Right cardiac atrium (tissue), 5 donors: ENCODE measurements at regions not wholly inside any gene's neighbourhood (a gene's known extent, or its start where the extent isn't known, plus 50 kb on each side); places are given as distances from the start of the nearest gene placed in this dataset.

Source experiments
- ATAC-seq, 2 donors: fragments of 200-7000 bp; cut with Tn5 transposase; one replicate each; pipeline versions ENCODE4 v1.8.0 to v1.9.1; 2020; ENCODE audit warnings: moderate library complexity in 2 of 2, mild to moderate bottlenecking in 1 of 2
- DNase-seq, 3 donors: peaks; one replicate each; pipeline ENCODE4 v3.0.0-alpha.2; 2020
- H3K27ac ChIP-seq: one replicate; pipeline ENCODE4 v1.5.1; 2013; ENCODE audit warnings: mild to moderate bottlenecking, low read length, control low read depth, moderate library complexity
- H3K27me3 ChIP-seq: one replicate; pipeline ENCODE4 v1.6.1; 2013; ENCODE audit not compliant: control insufficient read depth, insufficient read depth
- H3K4me1 ChIP-seq: one replicate; pipeline ENCODE4 v1.6.1; 2013; ENCODE audit warnings: low read length; ENCODE audit not compliant: control insufficient read depth, insufficient read depth
- H3K4me3 ChIP-seq: one replicate; pipeline ENCODE4 v1.5.1; 2013; ENCODE audit warnings: low read length, control low read depth
- H3K9me3 ChIP-seq: one replicate; pipeline ENCODE4 v1.6.1; 2013; ENCODE audit warnings: low read length; ENCODE audit not compliant: control insufficient read depth
- WGBS: extraction: QIAGEN DNeasy Blood & Tissue Kit; methylation state at CpG from one replicate; pipeline ENCODE4 v1.1.7; 2013; 5-methylcytosine and 5-hydroxymethylcytosine counted together
- intact Hi-C, 4 donors: fragments of 100-400 bp; cut with DNase I; formaldehyde crosslinking; loops; one replicate each; pipeline versions ENCODE4 v1.11.0 to v1.14.0; 2022 to 2023
- donor health status: healthy with polysubstance abuse.
- donor health status: DM: no; HTN: yes; CAD: no.
- donor health status: DM: no; HTN: no; CAD: no.
- donor health status: DM: no; HTN: yes; CAD: no; lungs with severe emphysema.
- donor health status: DM: yes; HTN: yes; CAD: no.

DNA sequence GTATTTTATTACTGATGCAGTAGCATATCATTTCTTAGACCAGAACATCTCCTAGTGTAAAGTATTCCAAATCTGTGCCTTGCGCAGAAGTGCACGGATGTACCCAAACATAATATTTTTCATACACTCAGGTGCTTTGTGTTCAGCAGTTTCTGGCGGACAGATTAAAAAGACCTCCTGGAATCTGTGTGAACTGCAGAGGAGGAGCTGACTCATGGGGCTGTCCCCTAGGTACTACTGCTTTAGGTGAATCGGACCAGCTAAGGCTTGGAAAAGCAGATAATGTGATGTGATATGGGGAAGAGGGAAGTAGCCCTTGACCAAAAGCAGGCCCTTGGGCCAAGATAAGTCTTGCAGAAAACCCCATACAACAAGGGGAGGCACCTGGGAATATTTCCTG lies 310.1 kb downstream of the PLK2 start:
- H3K27me3 ChIP-seq = no peaks in the 10 kb centered on the region
- 93% methylated on average over 4 of the region's 4 CpGs for WGBS
- DNase-seq (no peak), ATAC-seq (no peak)
- intact Hi-C loops = no loop called here
- no peaks in the 10 kb centered on the region for H3K9me3 ChIP-seq
- H3K4me3 ChIP-seq = no peak overlapping the region
- no peaks in the 10 kb centered on the region for H3K4me1 ChIP-seq
- H3K27ac ChIP-seq = no peak overlapping the region

DNA sequence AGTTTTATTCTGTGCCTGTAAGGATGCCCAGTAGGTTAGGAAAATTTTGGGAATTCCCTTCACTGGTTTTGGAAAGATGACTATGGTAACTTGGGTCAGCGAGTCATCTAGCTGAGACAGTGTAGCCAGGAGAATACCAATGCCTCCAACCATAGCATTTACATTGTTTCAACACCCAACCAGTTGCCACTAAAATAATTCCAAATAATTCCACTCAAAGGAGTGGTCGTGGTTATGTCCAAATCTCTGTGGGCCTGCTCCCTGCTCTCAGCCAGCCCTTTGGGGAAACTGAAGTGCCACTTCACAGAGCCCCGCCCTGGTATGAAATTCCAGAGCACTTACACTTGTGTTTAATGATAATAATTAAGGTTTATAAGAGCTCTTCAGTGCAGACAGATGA lies 310.5 kb downstream of the PLK2 start:
- ATAC-seq = no peak
- 76% methylated on average over 3 of the region's 3 CpGs for WGBS
- intact Hi-C loops = no loop called here

DNA sequence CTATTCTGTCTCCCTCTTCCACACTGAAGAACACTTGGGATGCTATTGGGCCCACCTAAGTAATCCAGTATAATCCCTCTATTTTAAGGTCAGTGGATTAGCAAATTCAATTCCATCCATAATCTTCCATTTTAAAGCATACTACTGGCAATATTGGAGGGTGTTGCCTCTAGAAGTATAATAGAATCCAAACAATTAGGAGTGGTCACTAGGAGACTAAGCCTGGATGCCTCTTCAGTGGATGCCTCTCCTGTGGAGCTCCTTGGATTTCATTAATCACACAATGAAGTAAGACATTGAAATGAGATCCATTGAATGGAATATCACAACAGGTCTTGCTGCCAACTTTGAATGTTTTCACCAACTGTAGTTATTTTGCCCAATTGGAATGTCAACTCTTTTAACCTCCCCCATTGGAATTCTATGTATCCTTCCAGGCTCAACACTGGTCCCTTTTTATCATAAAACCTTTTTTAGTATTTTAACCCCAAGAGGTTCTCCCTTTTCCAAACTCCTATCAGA lies 311.6 kb downstream of the PLK2 start:
- ATAC-seq = no peak
- intact Hi-C loops = no loop called here

More for the DNA sequence above, 310.5 kb downstream of the PLK2 start:
- Histone ChIP-seq H3K9me3 (no peaks in the 10 kb centered on the region), H3K4me1 (no peaks in the 10 kb centered on the region), H3K4me3 (no peak overlapping the region), H3K27me3 (no peaks in the 10 kb centered on the region), H3K27ac (no peak overlapping the region)
- no peak for DNase-seq

DNA sequence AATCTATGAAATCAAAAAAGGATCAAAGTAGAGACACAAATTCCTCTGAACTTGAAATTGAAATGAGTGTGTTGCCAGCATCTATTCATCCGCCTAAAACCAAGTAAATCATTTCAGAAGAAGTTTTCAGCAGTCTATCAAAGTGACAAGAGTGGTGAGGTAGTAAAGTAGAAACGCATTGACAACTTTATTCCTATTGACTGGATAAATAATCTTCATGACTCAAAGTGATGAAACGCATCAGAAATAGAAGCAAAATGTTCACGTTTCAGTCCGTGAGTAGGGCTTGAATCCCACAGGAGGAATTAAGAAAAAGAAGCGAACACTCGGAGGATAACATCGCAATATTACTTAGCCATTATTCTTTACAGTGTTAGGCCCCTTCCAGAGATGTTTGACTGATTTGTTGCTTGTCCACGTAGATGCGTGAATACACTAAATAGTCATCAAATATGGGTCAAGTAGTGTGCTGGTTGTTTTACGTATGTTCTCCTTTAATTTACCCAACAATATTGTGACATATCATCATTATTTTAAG lies 314.4 kb downstream of the PLK2 start:
- H3K9me3 ChIP-seq = no peaks in the 10 kb centered on the region
- H3K4me1 ChIP-seq = no peaks in the 10 kb centered on the region
- ATAC-seq (no peak), DNase-seq (no peak)
- no peak overlapping the region for H3K27ac ChIP-seq
- no peak overlapping the region for H3K4me3 ChIP-seq
- 94% methylated on average over 11 of the region's 11 CpGs for WGBS
- H3K27me3 ChIP-seq = no peaks in the 10 kb centered on the region
- intact Hi-C loops = no loop called here

More for the DNA sequence above, 311.6 kb downstream of the PLK2 start:
- H3K27ac ChIP-seq = no peak overlapping the region
- no peak for DNase-seq
- no peak overlapping the region for H3K4me3 ChIP-seq
- H3K27me3 ChIP-seq = no peaks in the 10 kb centered on the region
- H3K4me1 ChIP-seq = no peaks in the 10 kb centered on the region
- no peaks in the 10 kb centered on the region for H3K9me3 ChIP-seq

DNA sequence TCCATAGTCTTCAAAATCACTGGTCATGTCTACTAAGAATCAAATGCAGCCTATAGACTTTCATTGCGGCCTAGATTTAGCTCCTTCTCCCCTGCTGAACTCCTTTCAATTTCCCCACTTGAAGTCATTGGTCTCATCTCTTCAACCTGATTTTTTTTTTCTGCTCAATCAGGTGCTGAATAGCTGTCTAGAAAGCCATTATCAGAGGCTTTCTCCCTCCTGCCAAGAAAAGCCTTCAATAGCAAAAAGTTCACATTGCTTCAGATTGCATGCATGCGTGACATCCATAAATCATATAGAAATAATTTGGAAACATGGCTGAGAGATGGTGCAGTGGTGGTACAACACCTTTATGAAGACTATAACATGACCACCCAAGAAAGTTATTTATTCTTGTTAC lies 316.2 kb downstream of the PLK2 start:
- 90% methylated on average over 2 of the region's 2 CpGs for WGBS
- intact Hi-C loops = no loop called here
- no peaks in the 10 kb centered on the region for H3K4me1 ChIP-seq
- no peaks in the 10 kb centered on the region for H3K9me3 ChIP-seq
- H3K27ac ChIP-seq = no peak overlapping the region
- ATAC-seq = no peak
- H3K27me3 ChIP-seq = no peaks in the 10 kb centered on the region
- no peak overlapping the region for H3K4me3 ChIP-seq
- DNase-seq = no peak

DNA sequence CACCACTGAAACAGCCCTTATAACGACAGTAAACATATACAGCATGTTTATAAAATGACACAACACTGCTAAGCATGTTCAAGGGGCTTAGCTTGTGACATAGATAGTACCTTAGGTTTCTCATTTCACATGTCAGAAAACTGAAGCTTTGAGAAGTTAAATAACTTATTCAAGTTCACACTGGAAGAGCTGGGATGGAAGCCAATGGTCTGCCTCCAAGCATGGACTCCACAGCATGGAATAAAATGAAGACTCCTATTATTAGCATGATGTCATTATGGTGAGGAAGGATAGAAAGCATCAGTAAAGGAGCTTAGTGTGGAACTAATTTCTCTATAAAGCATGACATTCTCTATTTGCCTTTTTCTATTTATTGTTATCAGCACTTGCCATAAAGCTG lies 316.7 kb downstream of the PLK2 start:
- Histone ChIP-seq H3K27me3 (no peaks in the 10 kb centered on the region), H3K4me1 (no peaks in the 10 kb centered on the region), H3K4me3 (no peak overlapping the region), H3K27ac (no peak overlapping the region), H3K9me3 (no peaks in the 10 kb centered on the region)
- ATAC-seq (no peak), DNase-seq (no peak)
- WGBS = 61% methylated on average over 1 of the region's 1 CpG
- intact Hi-C loops = no loop called here

DNA sequence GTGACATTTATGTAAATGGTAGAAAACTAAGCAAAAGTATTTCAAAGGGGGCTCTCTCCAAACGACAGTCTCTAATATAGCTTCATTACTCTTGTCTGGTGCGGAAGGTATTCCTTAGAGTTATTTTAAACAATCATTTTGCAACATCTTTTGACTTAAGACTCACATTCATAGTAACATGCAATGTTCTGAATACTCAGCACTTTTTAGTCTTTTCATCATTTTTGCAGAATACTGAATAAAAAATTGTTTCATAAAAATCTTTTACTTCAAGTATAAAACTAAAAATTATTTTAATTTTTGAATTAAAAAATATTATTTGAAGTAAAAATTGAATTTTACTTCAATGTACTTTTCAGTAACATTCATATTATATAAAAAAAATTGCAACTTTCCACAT lies 321.1 kb downstream of the PLK2 start:
- WGBS = 94% methylated on average over 2 of the region's 2 CpGs
- no peaks in the 10 kb centered on the region for H3K27me3 ChIP-seq
- DNase-seq = no peak
- H3K4me1 ChIP-seq = no peaks in the 10 kb centered on the region
- intact Hi-C loops = no loop called here
- H3K9me3 ChIP-seq = no peaks in the 10 kb centered on the region
- no peak for ATAC-seq
- H3K27ac ChIP-seq = no peak overlapping the region
- H3K4me3 ChIP-seq = no peak overlapping the region

DNA sequence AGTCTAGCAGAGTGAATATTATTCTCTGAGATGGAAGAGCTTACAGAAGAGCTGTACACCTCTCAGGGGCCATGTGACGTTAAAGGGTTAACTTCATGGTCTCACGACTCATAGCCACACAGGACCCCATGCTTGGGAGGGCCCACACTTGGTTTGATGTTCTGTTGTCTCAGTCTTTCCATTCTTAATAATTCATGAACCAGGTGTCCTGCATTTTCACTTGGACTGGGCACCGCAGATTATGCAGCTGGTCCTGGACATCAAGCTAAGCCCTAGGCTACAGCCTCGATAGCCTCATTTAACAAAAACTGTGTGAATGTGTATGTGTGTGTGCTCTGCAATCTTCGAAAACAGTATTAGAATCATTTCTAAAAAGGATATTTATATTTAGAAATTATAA lies 323.5 kb downstream of the PLK2 start:
- ATAC-seq (no peak), DNase-seq (no peak)
- Histone ChIP-seq H3K9me3 (no peaks in the 10 kb centered on the region), H3K27ac (no peak overlapping the region), H3K4me3 (no peak overlapping the region), H3K4me1 (no peaks in the 10 kb centered on the region), H3K27me3 (no peaks in the 10 kb centered on the region)
- intact Hi-C loops = no loop called here
- 85% methylated on average over 5 of the region's 5 CpGs for WGBS

DNA sequence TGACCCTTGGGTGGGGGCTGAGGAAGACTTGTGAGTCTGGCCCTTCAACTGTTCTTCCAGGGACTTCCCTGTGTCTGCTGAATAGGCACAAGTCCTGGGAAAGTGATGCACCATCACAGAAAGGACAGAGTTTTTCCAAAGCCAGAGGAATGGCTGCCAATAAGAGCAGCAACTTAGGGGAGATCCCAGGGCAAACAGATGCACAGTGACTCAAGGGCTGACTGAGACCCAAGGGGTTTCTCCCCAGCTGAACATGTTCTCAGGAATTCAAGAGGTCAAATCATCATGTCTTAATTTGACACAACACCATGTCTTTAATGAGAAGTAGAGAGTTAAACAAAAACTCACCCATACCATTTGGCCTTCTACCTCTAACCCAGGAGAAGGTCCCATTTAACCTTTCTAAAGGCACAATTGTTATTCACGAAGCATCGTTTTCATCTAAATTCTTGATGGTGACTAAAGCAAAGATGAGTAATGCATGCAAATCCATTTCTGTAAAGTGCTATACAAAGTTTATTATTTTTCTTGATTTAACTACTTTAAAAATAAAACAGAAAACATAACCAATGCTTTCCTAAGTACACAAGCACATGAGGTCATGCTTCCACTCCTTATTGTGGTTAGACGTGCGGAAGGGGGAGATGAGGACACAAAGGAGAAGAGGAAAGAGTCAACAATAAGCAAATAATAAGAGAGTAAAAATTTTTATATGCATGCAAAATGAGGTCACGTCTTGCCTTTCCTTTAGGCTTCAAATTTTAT lies 324.1 kb downstream of the PLK2 start:
- no peaks in the 10 kb centered on the region for H3K27me3 ChIP-seq
- DNase-seq = no peak
- H3K4me1 ChIP-seq = no peaks in the 10 kb centered on the region
- WGBS = 74% methylated on average over 5 of the region's 5 CpGs
- no peak for ATAC-seq
- H3K4me3 ChIP-seq = no peak overlapping the region
- intact Hi-C loops = no loop called here
- H3K9me3 ChIP-seq = no peaks in the 10 kb centered on the region
- H3K27ac ChIP-seq = no peak overlapping the region

DNA sequence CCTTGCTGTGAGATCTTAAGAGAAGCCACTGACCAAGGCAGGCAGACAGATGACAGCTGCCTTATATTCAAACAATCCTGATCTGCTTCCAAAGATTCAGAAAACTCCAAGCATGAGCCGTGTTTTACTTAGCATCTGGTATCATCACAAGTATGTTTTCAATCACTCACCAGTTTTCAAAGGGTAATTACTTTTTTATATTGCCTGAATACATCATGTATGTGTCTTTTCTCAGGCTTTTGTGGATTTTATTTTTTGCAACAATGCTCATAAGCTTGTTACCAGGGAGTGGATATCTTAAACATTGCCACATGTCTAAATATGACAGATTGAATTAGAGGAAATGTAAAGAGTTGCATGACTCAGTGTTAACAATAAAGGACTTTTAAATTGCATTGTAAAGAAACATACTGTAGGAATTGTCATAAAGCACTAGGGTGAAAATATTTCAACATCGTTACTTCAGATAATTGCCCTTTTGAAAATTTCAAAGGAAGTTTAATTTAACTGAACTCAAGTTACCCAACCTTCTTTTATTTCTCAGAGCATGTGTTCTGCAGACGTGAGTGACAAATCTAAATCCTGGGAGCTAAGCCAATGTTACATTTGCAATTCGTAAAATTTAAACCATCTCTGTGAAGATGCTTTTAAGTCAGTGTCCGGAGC lies 326.1 kb downstream of the PLK2 start:
- H3K4me3 ChIP-seq = no peak overlapping the region
- H3K9me3 ChIP-seq = no peaks in the 10 kb centered on the region
- no peaks in the 10 kb centered on the region for H3K27me3 ChIP-seq
- H3K4me1 ChIP-seq = no peaks in the 10 kb centered on the region
- DNase-seq = no peak
- no peak for ATAC-seq
- intact Hi-C loops = no loop called here
- 29% methylated on average over 5 of the region's 5 CpGs for WGBS
- no peak overlapping the region for H3K27ac ChIP-seq

DNA sequence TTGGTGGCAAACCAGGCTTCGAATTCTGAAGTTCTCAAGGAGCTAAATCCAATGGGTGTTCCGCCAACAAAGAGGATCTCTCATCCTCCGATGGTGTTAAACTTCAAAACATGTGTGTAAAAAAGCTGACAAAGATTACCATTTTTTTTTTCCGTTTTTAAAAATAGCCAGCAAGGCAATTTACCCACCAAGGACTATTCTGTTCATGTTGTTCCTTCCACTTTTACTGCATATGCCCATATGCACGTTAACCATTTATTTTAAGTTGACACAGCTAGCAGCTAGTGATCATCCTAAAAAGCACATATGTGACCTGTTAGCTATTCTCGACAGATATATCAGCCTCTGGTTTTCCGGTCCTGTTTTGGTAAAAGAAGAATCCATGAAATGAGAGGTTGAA lies 326.7 kb downstream of the PLK2 start:
- no peak for DNase-seq
- 59% methylated on average over 7 of the region's 7 CpGs for WGBS
- intact Hi-C loops = no loop called here
- no peak for ATAC-seq
- H3K27ac ChIP-seq = no peak overlapping the region
- H3K4me3 ChIP-seq = no peak overlapping the region
- no peaks in the 10 kb centered on the region for H3K9me3 ChIP-seq
- no peaks in the 10 kb centered on the region for H3K4me1 ChIP-seq
- no peaks in the 10 kb centered on the region for H3K27me3 ChIP-seq
